GM19324 (cell line): ENCODE measurements at regions not wholly inside any gene's neighbourhood (a gene's known extent, or its start where the extent isn't known, plus 50 kb on each side); places are given as distances from the start of the nearest gene placed in this dataset.

Experiments used
- ATAC-seq: cut with Tn5 transposase; IDR thresholded peaks from one replicate; pipeline ENCODE4 v1.9.1; 2021; ENCODE audit warnings: mild to moderate bottlenecking, moderate library complexity; ENCODE audit not compliant: unreplicated experiment, low FRiP score

- no peak for ATAC-seq
Measured at GRCh38 chr2:220842901-220843665, 729.0 kb downstream of the EPHA4 start.

- ATAC-seq, result no peak
Measured at GRCh38 chr2:220845766-220846273, 726.3 kb downstream of the EPHA4 start.

- no peak for ATAC-seq
Measured at GRCh38 chr2:220847006-220847405, 725.1 kb downstream of the EPHA4 start.

- ATAC-seq, result no peak
Measured at GRCh38 chr2:220847589-220847988, 724.5 kb downstream of the EPHA4 start.

- ATAC-seq, result no peak
Measured at GRCh38 chr2:220849433-220849832, 722.7 kb downstream of the EPHA4 start.

- no peak for ATAC-seq
Measured at GRCh38 chr2:220850116-220850515, 722.0 kb downstream of the EPHA4 start.

- no peak for ATAC-seq
Measured at GRCh38 chr2:220855296-220855695, 716.8 kb downstream of the EPHA4 start.

GRCh38 chr2:220856486-220856885 lies 715.6 kb downstream of the EPHA4 start:
- no peak for ATAC-seq

- ATAC-seq, result no peak
Measured at GRCh38 chr2:220857368-220857767, 714.7 kb downstream of the EPHA4 start.

GRCh38 chr2:220858101-220858500 lies 714.0 kb downstream of the EPHA4 start:
- no peak for ATAC-seq

- no peak for ATAC-seq
Measured at GRCh38 chr2:220871909-220872308, 700.2 kb downstream of the EPHA4 start.

GRCh38 chr2:220876080-220876824 lies 695.9 kb downstream of the EPHA4 start:
- no peak for ATAC-seq

GRCh38 chr2:220877491-220877890 lies 694.6 kb downstream of the EPHA4 start:
- ATAC-seq, result no peak

- no peak for ATAC-seq
Measured at GRCh38 chr2:220877897-220878296, 694.2 kb downstream of the EPHA4 start.

- ATAC-seq, result no peak
Measured at GRCh38 chr2:220880623-220881596, 691.2 kb downstream of the EPHA4 start.

GRCh38 chr2:220882507-220882906 lies 689.6 kb downstream of the EPHA4 start:
- ATAC-seq, result no peak

- ATAC-seq, result no peak
Measured at GRCh38 chr2:220885593-220885992, 686.5 kb downstream of the EPHA4 start.

- no peak for ATAC-seq
Measured at GRCh38 chr2:220887271-220887870, 684.7 kb downstream of the EPHA4 start.

- no peak for ATAC-seq
Measured at GRCh38 chr2:220887876-220888275, 684.2 kb downstream of the EPHA4 start.

- no peak for ATAC-seq
Measured at GRCh38 chr2:220890931-220891330, 681.2 kb downstream of the EPHA4 start.
